ENCODE measurements at regions not wholly inside any gene's neighbourhood (a gene's known extent, or its start where the extent isn't known, plus 50 kb on each side); places are given as distances from the start of the nearest gene placed in this dataset.
A peak's percentile ranks its signal among the peaks of the same experiment; 100 is the strongest.
"Not testable (repeated sequence)": the region's sequence is repeated elsewhere in the genome, so short reads cannot be mapped to it uniquely, and the experiment has no call there.

DNA sequence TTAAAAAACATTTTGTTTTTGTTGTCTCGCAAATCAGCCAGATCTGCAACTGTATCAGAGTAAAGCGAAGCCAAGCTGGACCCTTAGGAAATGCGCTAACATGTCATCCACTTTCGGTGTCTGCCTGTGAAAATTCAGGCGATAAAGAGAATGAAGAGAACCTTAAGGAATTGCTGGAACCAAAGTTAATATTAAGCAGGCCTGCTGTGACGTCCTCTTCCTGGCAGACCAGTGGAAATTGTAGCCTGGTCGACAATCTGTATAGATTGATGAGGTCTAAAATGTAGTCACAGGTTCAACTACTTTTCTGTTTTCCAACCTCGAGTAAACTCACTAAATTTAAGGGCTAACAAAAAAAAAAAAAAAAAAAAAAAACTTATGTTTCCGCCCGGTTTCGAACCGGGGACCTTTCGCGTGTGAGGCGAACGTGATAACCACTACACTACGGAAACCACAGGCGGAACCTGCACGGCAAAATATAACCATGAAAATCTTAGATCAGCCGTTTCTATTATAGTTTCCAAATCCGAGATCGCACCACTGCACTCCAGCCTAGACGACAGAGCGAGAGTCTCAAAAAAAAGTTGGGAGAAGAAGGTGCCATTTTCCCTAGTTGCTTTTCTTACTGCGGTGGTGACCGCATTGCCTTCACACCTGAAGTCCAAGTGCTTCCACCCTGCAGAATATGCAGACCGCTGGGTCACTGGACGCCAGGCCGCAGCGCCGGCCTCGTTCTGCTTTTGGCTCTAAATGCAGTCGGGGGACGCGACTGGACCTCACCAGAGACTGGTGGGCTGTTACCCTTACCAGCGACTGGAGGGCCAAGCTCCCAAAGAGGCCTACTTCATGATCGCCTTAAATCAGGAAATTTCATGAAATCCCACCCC lies 131.0 kb downstream of the PPIAL4A start:
- CTCF ChIA-PET; POLR2A ChIA-PET (ENCODE audit: unreplicated experiment); H3K9me3 ChIP-seq (ENCODE audit: low read length); H3K4me1 ChIP-seq (ENCODE audit: insufficient read depth, low read length); H3K9me2 ChIP-seq (replicated peaks; ENCODE audit: low read length); intact Hi-C loops (cut with micrococcal nuclease); H3K36me3 ChIP-seq (ENCODE audit: low read depth, low read length); H3F3A ChIP-seq (ENCODE audit: low read length, unreplicated experiment); H3K4me2 ChIP-seq (ENCODE audit: low read length); H4K20me1 ChIP-seq (ENCODE audit: low read length); H2AFZ ChIP-seq (ENCODE audit: low read length); H3K79me2 ChIP-seq (ENCODE audit: low read length); ATAC-seq; H3K9ac ChIP-seq (ENCODE audit: low read length); H3K27ac ChIP-seq (ENCODE audit: low read length); H3K27me3 ChIP-seq (ENCODE audit: low read length); H3K4me3 ChIP-seq (ENCODE audit: low read length); BruUV-seq (replicated peaks): not testable (repeated sequence)
- DNase-seq, result peak; percentile 69

DNA sequence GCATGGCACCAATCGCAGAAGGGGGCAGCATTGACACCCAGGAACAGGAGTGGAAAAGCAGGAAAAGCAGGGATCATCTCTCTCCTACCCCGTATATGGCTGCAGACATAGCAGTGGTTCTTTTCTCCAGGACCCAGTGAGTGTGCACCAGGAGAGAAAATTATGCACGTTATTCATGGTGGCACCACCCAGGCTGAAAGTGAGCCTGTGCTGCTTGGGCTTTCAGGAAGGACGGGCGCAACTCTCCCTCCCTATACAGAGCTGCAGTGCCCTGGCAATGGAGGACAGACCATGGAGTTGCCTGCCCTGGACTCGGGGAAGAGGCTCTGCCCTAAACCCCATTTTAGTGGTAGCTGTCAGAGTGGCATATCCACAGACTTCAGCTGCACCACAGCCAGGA lies 132.1 kb downstream of the PPIAL4A start:
- DNase-seq; BruUV-seq (replicated peaks); H3K4me1 ChIP-seq (ENCODE audit: insufficient read depth, low read length); H2AFZ ChIP-seq (ENCODE audit: low read length); H4K20me1 ChIP-seq (ENCODE audit: low read length); H3F3A ChIP-seq (ENCODE audit: low read length, unreplicated experiment); H3K4me3 ChIP-seq (ENCODE audit: low read length); H3K9me2 ChIP-seq (replicated peaks; ENCODE audit: low read length); H3K9ac ChIP-seq (ENCODE audit: low read length); CTCF ChIA-PET; H3K27ac ChIP-seq (ENCODE audit: low read length); H3K36me3 ChIP-seq (ENCODE audit: low read depth, low read length); H3K4me2 ChIP-seq (ENCODE audit: low read length); intact Hi-C loops (cut with micrococcal nuclease); H3K27me3 ChIP-seq (ENCODE audit: low read length); H3K79me2 ChIP-seq (ENCODE audit: low read length); H3K9me3 ChIP-seq (ENCODE audit: low read length); POLR2A ChIA-PET (ENCODE audit: unreplicated experiment): not testable (repeated sequence)
- ATAC-seq, result 0 out of 2 replicates have a peak, but pooled peaks have one; percentile 15

DNA sequence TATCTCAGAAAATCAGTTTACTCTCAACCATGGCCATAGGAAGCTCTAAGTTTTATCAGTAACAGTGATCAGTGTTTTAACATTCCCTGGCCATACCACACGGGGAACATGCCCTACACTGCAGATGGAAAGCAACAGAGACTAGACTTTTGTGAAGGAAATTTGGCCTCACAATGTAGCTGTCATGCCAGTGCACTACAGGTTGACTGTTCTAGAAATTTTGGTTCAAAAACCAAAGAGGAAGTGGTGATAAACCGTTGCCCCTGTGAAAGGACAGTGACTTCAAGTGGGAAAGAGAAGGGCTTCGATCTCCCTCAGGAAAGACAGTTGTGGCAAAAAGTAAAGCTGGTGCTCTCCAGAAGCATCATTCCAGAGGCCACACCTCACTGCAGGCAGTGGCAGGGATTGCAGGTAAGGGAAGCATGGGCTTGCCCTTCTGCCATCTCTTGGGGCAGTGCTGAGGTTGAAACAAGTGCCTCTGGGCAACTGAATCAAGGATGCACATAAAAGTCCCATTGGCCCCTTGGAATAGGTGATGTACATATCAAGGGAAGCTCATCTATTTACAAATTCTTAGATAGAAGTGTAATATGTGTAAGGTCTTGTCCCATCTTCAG lies 143.4 kb downstream of the PPIAL4A start:
- ATAC-seq; H3K9me2 ChIP-seq (replicated peaks; ENCODE audit: low read length); H3K4me1 ChIP-seq (ENCODE audit: insufficient read depth, low read length); H3K9ac ChIP-seq (ENCODE audit: low read length); H3K36me3 ChIP-seq (ENCODE audit: low read depth, low read length); BruUV-seq (replicated peaks); DNase-seq; H3K4me3 ChIP-seq (ENCODE audit: low read length); H4K20me1 ChIP-seq (ENCODE audit: low read length); CTCF ChIA-PET; intact Hi-C loops (cut with micrococcal nuclease); H3K79me2 ChIP-seq (ENCODE audit: low read length); POLR2A ChIA-PET (ENCODE audit: unreplicated experiment); H3K27me3 ChIP-seq (ENCODE audit: low read length); H3K4me2 ChIP-seq (ENCODE audit: low read length); H3K9me3 ChIP-seq (ENCODE audit: low read length); H2AFZ ChIP-seq (ENCODE audit: low read length); H3K27ac ChIP-seq (ENCODE audit: low read length); H3F3A ChIP-seq (ENCODE audit: low read length, unreplicated experiment): not testable (repeated sequence)

DNA sequence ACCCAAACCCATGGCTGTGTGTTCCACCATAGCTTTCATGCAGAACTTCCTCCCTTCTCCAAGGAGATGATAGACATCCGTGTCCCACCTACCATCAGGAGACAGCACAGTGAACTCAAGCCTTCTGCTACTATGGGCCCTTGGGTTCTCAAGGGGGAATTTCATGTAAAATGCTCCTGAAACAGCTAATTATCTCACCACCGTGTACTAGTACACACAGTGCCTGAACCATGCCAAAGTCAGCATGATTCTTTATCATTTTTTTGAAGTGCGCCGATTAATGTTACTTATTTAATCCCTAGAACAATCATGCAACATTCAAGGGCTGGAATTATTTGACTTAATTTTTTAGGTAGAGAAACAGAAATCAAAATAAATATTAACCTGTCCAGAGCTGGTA lies 147.2 kb downstream of the PPIAL4A start:
- not testable (repeated sequence) for BruUV-seq (replicated peaks); H3K27me3 ChIP-seq (ENCODE audit: low read length)

DNA sequence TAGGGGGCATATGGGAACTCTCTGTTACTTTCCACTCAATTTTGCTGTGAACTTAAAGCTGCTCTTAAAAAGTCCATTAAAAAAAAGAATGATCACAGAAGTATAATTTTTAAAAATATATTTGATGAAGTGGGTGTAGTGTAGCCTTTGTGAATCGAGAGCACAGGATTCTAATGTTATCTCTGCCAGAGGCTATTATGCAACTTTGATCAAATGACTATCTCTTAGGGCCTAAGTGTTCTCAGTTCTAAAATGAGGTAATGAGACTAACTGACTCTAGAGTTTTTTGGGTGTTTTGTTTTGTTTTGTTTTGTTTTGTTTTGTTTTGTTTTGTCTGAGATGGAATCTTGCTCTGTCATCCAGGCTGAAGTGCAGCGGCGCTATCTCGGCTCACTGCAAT lies 143.2 kb downstream of the FAM72B start:
- H3K27ac ChIP-seq (ENCODE audit: low read length); H3K4me2 ChIP-seq (ENCODE audit: low read length); intact Hi-C loops (cut with micrococcal nuclease); H3K4me1 ChIP-seq (ENCODE audit: insufficient read depth, low read length); H3K9me3 ChIP-seq (ENCODE audit: low read length); H3K79me2 ChIP-seq (ENCODE audit: low read length); H4K20me1 ChIP-seq (ENCODE audit: low read length); H3K9me2 ChIP-seq (replicated peaks; ENCODE audit: low read length); BruUV-seq (replicated peaks); H3F3A ChIP-seq (ENCODE audit: low read length, unreplicated experiment); ATAC-seq; POLR2A ChIA-PET (ENCODE audit: unreplicated experiment); H3K36me3 ChIP-seq (ENCODE audit: low read depth, low read length); DNase-seq; H3K4me3 ChIP-seq (ENCODE audit: low read length); H3K27me3 ChIP-seq (ENCODE audit: low read length); CTCF ChIA-PET; H2AFZ ChIP-seq (ENCODE audit: low read length); H3K9ac ChIP-seq (ENCODE audit: low read length): not testable (repeated sequence)

More for the DNA sequence above, 147.2 kb downstream of the PPIAL4A start:
- POLR2A ChIA-PET (ENCODE audit: unreplicated experiment); H4K20me1 ChIP-seq (ENCODE audit: low read length); DNase-seq; H3K79me2 ChIP-seq (ENCODE audit: low read length); H3K9me3 ChIP-seq (ENCODE audit: low read length); H3K4me2 ChIP-seq (ENCODE audit: low read length); H2AFZ ChIP-seq (ENCODE audit: low read length); H3K9ac ChIP-seq (ENCODE audit: low read length); H3K4me3 ChIP-seq (ENCODE audit: low read length); H3K27ac ChIP-seq (ENCODE audit: low read length); intact Hi-C loops (cut with micrococcal nuclease); H3F3A ChIP-seq (ENCODE audit: low read length, unreplicated experiment); H3K36me3 ChIP-seq (ENCODE audit: low read depth, low read length); ATAC-seq; H3K9me2 ChIP-seq (replicated peaks; ENCODE audit: low read length); CTCF ChIA-PET; H3K4me1 ChIP-seq (ENCODE audit: insufficient read depth, low read length): not testable (repeated sequence)

GRCh38 chr1:121041497-121041896 lies 142.6 kb downstream of the FAM72B start:
- H3F3A ChIP-seq (ENCODE audit: low read length, unreplicated experiment); BruUV-seq (replicated peaks); H3K9me2 ChIP-seq (replicated peaks; ENCODE audit: low read length); H3K27me3 ChIP-seq (ENCODE audit: low read length); H3K27ac ChIP-seq (ENCODE audit: low read length); H3K36me3 ChIP-seq (ENCODE audit: low read depth, low read length); H3K4me1 ChIP-seq (ENCODE audit: insufficient read depth, low read length); CTCF ChIA-PET; intact Hi-C loops (cut with micrococcal nuclease); H2AFZ ChIP-seq (ENCODE audit: low read length); H4K20me1 ChIP-seq (ENCODE audit: low read length); H3K4me3 ChIP-seq (ENCODE audit: low read length); H3K9me3 ChIP-seq (ENCODE audit: low read length); H3K79me2 ChIP-seq (ENCODE audit: low read length); H3K4me2 ChIP-seq (ENCODE audit: low read length); H3K9ac ChIP-seq (ENCODE audit: low read length); ATAC-seq; POLR2A ChIA-PET (ENCODE audit: unreplicated experiment); DNase-seq: not testable (repeated sequence)

Measured in PC-3 (cell line).